Erythroblast (primary cell): ENCODE measurements at regions not wholly inside any gene's neighbourhood (a gene's known extent, or its start where the extent isn't known, plus 50 kb on each side); places are given as distances from the start of the nearest gene placed in this dataset.

Experiments
- GATA1 ChIP-seq: IDR thresholded peaks from 2 replicates; pipeline ENCODE4 v1.6.1; 2011; ENCODE audit warnings: low read depth, mild to moderate bottlenecking, control low read depth, low read length, moderate library complexity
- POLR2A ChIP-seq: IDR thresholded peaks from 2 replicates; pipeline ENCODE4 v1.6.1; 2011; ENCODE audit warnings: mild to moderate bottlenecking, low read length

GRCh38 chr5:19035816-19036215 is 952.2 kb downstream of the CDH18 start:
- TF ChIP-seq POLR2A (no peak), GATA1 (no peak)
